Panc1 (cell line): ENCODE measurements at regions not wholly inside any gene's neighbourhood (a gene's known extent, or its start where the extent isn't known, plus 50 kb on each side); places are given as distances from the start of the nearest gene placed in this dataset.

Experiments
- CTCF ChIP-seq: fragments of 450-650 bp; IDR thresholded peaks from 2 replicates; pipeline ENCODE4 v1.5.1; 2017; ENCODE audit warnings: mild to moderate bottlenecking
- POLR2AphosphoS5 ChIP-seq: IDR thresholded peaks from 2 replicates; pipeline ENCODE4 v1.6.1; 2012; ENCODE audit warnings: mild to moderate bottlenecking, low read depth, low read length, moderate library complexity

- no peak for TF ChIP-seq POLR2AphosphoS5
- TF ChIP-seq CTCF, result no peak
Measured at GRCh38 chr18:42477267-42477666, 522.2 kb downstream of the PIK3C3 start.
